WTC11 (cell line): ENCODE measurements at regions not wholly inside any gene's neighbourhood (a gene's known extent, or its start where the extent isn't known, plus 50 kb on each side); places are given as distances from the start of the nearest gene placed in this dataset.

ENCODE experiments used
- ATAC-seq: fragments of 200-7000 bp; cut with Tn5 transposase; 2 replicates; pipeline ENCODE4 v1.10.0; 2021; ENCODE audit warnings: mild to moderate bottlenecking, moderate library complexity
- CTCF ChIA-PET: fragments of 300-600 bp; sonication (Branson Sonifier 250); formaldehyde crosslinking; loops from one replicate; lab custom pipeline; 2021; ENCODE audit warnings: antibody characterized with exemption; lab: Charles Lee
- POLR2A ChIA-PET: fragments of 350-600 bp; sonication (Branson Sonifier 250); formaldehyde crosslinking; loops from one replicate; lab custom pipeline; 2021; ENCODE audit warnings: antibody characterized with exemption; lab: Charles Lee
- DNase-seq: peaks from one replicate; pipeline ENCODE4 v3.0.0; 2021; ENCODE audit warnings: low spot score
- H3K27ac Mint-ChIP-seq: 2 replicates; pipeline ENCODE4 v1.8.0; 2021; ENCODE audit warnings: mixed read lengths
- H3K27me3 Mint-ChIP-seq: 2 replicates; pipeline ENCODE4 v1.8.0; 2021; ENCODE audit warnings: low read depth, mild to moderate bottlenecking, moderate library complexity, mixed read lengths
- H3K36me3 Mint-ChIP-seq: 2 replicates; pipeline ENCODE4 v1.8.0; 2021; ENCODE audit warnings: mixed read lengths
- H3K4me1 Mint-ChIP-seq: 2 replicates; pipeline ENCODE4 v1.8.0; 2022; ENCODE audit warnings: mixed read lengths
- H3K4me3 Mint-ChIP-seq: 2 replicates; pipeline ENCODE4 v1.8.0; 2021; ENCODE audit warnings: mild to moderate bottlenecking, moderate library complexity, mixed read lengths
- H3K9me3 Mint-ChIP-seq: 2 replicates; pipeline ENCODE4 v1.8.0; 2021; ENCODE audit warnings: mixed read lengths
- ARID4B ChIP-seq: sonication (generic); formaldehyde crosslinking; IDR thresholded peaks from 2 replicates; pipeline ENCODE4 v1.8.0; 2023; ENCODE audit warnings: missing genetic modification reagents, mild to moderate bottlenecking, borderline replicate concordance
- CREM ChIP-seq: sonication (generic); formaldehyde crosslinking; IDR thresholded peaks from 2 replicates; pipeline ENCODE4 v1.8.1; 2022; ENCODE audit warnings: mild to moderate bottlenecking, missing genetic modification reagents, moderate library complexity
- E2F5 ChIP-seq: sonication (generic); formaldehyde crosslinking; IDR thresholded peaks from 2 replicates; pipeline ENCODE4 v1.8.1; 2022; ENCODE audit warnings: mild to moderate bottlenecking, moderate library complexity, missing genetic modification reagents
- NFATC4 ChIP-seq: fragments of 250-450 bp; sonication (Bioruptor Pico); IDR thresholded peaks from 2 replicates; pipeline ENCODE4 v1.9.0; 2021; ENCODE audit warnings: mild to moderate bottlenecking
- NFE2L1 ChIP-seq: sonication (generic); formaldehyde crosslinking; IDR thresholded peaks from 2 replicates; pipeline ENCODE4 v1.8.1; 2023; ENCODE audit warnings: missing genetic modification reagents
- NR1H2 ChIP-seq: sonication (generic); formaldehyde crosslinking; IDR thresholded peaks from 2 replicates; pipeline ENCODE4 v1.9.0; 2021; ENCODE audit warnings: mild to moderate bottlenecking, moderate library complexity, missing genetic modification reagents
- TCF7 ChIP-seq: sonication (generic); formaldehyde crosslinking; IDR thresholded peaks from 2 replicates; pipeline ENCODE4 v1.8.0; 2022; ENCODE audit warnings: mild to moderate bottlenecking, low read depth, missing genetic modification reagents, moderate library complexity
- TEAD4 ChIP-seq: sonication (generic); formaldehyde crosslinking; IDR thresholded peaks from 2 replicates; pipeline ENCODE4 v1.8.0; 2022; ENCODE audit warnings: mild to moderate bottlenecking, missing genetic modification reagents
- ZBTB21 ChIP-seq: sonication (generic); formaldehyde crosslinking; IDR thresholded peaks from 2 replicates; pipeline ENCODE4 v1.8.1; 2023; ENCODE audit warnings: mild to moderate bottlenecking, missing genetic modification reagents, borderline replicate concordance
- ZNF232 ChIP-seq: sonication (generic); formaldehyde crosslinking; IDR thresholded peaks from 2 replicates; pipeline ENCODE4 v1.8.0; 2022; ENCODE audit warnings: mild to moderate bottlenecking, missing genetic modification reagents
- ZNF396 ChIP-seq: fragments of 250-450 bp; sonication (Bioruptor Pico); IDR thresholded peaks from 2 replicates; pipeline ENCODE4 v1.8.0; 2021; ENCODE audit warnings: mild to moderate bottlenecking, moderate library complexity, borderline replicate concordance
- ZNF423 ChIP-seq: fragments of 250-450 bp; sonication (Bioruptor Pico); IDR thresholded peaks from 2 replicates; pipeline ENCODE4 v2.1.2; 2022; ENCODE audit warnings: mild to moderate bottlenecking, moderate library complexity
- TF ChIP-seq, protein P1 (sequence below): sonication (generic); formaldehyde crosslinking; IDR thresholded peaks from 2 replicates; pipeline ENCODE4 v1.8.0; 2022; ENCODE audit warnings: missing genetic modification reagents
- TF ChIP-seq, protein P2 (sequence below): sonication (generic); formaldehyde crosslinking; IDR thresholded peaks from 2 replicates; pipeline ENCODE4 v1.8.0; 2023; ENCODE audit warnings: mild to moderate bottlenecking, missing genetic modification reagents
- TF ChIP-seq, protein P3 (sequence below): fragments of 250-450 bp; sonication (Bioruptor Pico); IDR thresholded peaks from 2 replicates; pipeline ENCODE4 v1.9.0; 2021; ENCODE audit warnings: mild to moderate bottlenecking
- TF ChIP-seq, protein P4 (sequence below): sonication (generic); formaldehyde crosslinking; IDR thresholded peaks from 2 replicates; pipeline ENCODE4 v1.8.1; 2022; ENCODE audit warnings: low read depth, missing genetic modification reagents, borderline replicate concordance

DNA sequence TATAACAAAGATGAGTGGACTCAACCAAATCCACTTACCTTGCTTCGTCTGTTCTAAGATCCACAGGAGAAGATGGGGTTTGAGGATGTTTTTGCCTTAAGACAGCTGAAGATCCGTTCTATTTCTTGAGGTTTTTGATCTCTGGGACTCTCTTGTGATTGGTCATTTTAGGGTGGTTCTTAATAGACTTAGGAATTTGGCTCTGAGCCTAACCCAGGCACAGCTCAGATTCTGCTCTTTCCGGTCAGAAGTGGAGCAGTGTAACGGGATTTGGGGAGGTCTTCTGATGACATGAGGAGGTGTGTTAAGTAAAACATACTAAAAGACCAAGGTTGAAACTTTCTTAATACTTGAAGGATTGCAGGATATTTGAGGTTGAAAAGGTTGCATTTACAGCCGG is 166.9 kb downstream of the DMRT2 start:
- no peak for TF ChIP-seq NFATC4
- TF ChIP-seq, protein P1, sequence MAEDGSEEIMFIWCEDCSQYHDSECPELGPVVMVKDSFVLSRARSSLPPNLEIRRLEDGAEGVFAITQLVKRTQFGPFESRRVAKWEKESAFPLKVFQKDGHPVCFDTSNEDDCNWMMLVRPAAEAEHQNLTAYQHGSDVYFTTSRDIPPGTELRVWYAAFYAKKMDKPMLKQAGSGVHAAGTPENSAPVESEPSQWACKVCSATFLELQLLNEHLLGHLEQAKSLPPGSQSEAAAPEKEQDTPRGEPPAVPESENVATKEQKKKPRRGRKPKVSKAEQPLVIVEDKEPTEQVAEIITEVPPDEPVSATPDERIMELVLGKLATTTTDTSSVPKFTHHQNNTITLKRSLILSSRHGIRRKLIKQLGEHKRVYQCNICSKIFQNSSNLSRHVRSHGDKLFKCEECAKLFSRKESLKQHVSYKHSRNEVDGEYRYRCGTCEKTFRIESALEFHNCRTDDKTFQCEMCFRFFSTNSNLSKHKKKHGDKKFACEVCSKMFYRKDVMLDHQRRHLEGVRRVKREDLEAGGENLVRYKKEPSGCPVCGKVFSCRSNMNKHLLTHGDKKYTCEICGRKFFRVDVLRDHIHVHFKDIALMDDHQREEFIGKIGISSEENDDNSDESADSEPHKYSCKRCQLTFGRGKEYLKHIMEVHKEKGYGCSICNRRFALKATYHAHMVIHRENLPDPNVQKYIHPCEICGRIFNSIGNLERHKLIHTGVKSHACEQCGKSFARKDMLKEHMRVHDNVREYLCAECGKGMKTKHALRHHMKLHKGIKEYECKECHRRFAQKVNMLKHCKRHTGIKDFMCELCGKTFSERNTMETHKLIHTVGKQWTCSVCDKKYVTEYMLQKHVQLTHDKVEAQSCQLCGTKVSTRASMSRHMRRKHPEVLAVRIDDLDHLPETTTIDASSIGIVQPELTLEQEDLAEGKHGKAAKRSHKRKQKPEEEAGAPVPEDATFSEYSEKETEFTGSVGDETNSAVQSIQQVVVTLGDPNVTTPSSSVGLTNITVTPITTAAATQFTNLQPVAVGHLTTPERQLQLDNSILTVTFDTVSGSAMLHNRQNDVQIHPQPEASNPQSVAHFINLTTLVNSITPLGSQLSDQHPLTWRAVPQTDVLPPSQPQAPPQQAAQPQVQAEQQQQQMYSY (CRISPR knock-in tag), result no peak
- no peak for TF ChIP-seq NFE2L1
- TF ChIP-seq NR1H2 (CRISPR knock-in tag), result no peak
- TF ChIP-seq TCF7, result no peak
- TF ChIP-seq TEAD4 (CRISPR knock-in tag), result no peak
- no peak for TF ChIP-seq E2F5 (CRISPR knock-in tag)
- TF ChIP-seq ZBTB21 (CRISPR knock-in tag), result no peak
- no peak for TF ChIP-seq ARID4B
- TF ChIP-seq ZNF396, result no peak
- ChIA-PET CTCF (no interaction called here), POLR2A (no interaction called here)
- H3K4me3 Mint-ChIP-seq, result no peak overlapping the region
- no peaks in the 10 kb centered on the region for H3K27me3 Mint-ChIP-seq
- H3K9me3 Mint-ChIP-seq, result no peaks in the 10 kb centered on the region
- peaks cover 7% of the 10 kb centered on the region for H3K4me1 Mint-ChIP-seq
- DNase-seq, result no peak
- no peaks in the 10 kb centered on the region for H3K36me3 Mint-ChIP-seq
- no peak overlapping the region for H3K27ac Mint-ChIP-seq
- no peak for ATAC-seq

DNA sequence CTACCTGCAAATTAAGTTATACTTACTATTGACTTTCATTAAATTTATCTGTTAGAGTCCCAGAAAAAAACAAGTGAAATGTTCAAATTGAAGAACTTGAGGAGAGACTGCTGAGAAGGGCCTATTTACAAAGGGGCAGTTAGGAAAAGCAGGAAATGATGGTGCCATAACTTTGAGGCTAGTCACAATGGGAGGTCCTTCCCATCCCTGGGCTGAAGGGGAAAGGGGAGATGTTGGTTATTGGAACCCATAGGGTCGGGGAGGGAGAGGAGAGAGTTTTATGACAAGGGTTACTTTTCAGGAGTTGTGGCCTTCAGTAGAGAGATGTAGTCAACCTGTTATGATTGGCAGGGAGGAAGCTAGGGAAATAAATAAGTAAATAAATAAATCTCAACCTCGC is 169.1 kb downstream of the DMRT2 start:
- ChIA-PET CTCF (no interaction called here), POLR2A (no interaction called here)
- TF ChIP-seq ZNF232 (CRISPR knock-in tag), result no peak
- ATAC-seq, result no peak
- Mint-ChIP-seq H3K4me1 (peaks cover 14% of the 10 kb centered on the region), H3K4me3 (no peak overlapping the region), H3K9me3 (0 out of 2 replicates have a peak, but pooled peaks cover 7% of the 10 kb centered on the region), H3K36me3 (no peaks in the 10 kb centered on the region), H3K27me3 (no peaks in the 10 kb centered on the region; the same call in 1 of the 2 replicates), H3K27ac (no peak overlapping the region)
- DNase-seq, result no peak

- Mint-ChIP-seq H3K9me3 (0 out of 2 replicates have a peak, but pooled peaks cover 7% of the 10 kb centered on the region), H3K4me1 (peaks cover 14% of the 10 kb centered on the region), H3K27ac (no peak overlapping the region), H3K27me3 (no peaks in the 10 kb centered on the region; the same call in 1 of the 2 replicates), H3K36me3 (no peaks in the 10 kb centered on the region), H3K4me3 (no peak overlapping the region)
- POLR2A ChIA-PET, result no interaction called here
- TF ChIP-seq, protein P2, sequence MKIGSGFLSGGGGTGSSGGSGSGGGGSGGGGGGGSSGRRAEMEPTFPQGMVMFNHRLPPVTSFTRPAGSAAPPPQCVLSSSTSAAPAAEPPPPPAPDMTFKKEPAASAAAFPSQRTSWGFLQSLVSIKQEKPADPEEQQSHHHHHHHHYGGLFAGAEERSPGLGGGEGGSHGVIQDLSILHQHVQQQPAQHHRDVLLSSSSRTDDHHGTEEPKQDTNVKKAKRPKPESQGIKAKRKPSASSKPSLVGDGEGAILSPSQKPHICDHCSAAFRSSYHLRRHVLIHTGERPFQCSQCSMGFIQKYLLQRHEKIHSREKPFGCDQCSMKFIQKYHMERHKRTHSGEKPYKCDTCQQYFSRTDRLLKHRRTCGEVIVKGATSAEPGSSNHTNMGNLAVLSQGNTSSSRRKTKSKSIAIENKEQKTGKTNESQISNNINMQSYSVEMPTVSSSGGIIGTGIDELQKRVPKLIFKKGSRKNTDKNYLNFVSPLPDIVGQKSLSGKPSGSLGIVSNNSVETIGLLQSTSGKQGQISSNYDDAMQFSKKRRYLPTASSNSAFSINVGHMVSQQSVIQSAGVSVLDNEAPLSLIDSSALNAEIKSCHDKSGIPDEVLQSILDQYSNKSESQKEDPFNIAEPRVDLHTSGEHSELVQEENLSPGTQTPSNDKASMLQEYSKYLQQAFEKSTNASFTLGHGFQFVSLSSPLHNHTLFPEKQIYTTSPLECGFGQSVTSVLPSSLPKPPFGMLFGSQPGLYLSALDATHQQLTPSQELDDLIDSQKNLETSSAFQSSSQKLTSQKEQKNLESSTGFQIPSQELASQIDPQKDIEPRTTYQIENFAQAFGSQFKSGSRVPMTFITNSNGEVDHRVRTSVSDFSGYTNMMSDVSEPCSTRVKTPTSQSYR (CRISPR knock-in tag), result no peak
- TF ChIP-seq, protein P3, sequence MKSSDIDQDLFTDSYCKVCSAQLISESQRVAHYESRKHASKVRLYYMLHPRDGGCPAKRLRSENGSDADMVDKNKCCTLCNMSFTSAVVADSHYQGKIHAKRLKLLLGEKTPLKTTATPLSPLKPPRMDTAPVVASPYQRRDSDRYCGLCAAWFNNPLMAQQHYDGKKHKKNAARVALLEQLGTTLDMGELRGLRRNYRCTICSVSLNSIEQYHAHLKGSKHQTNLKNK (CRISPR knock-in tag), result no peak
- no peak for TF ChIP-seq CREM (CRISPR knock-in tag)
- TF ChIP-seq ZNF423 (CRISPR knock-in tag), result no peak
- TF ChIP-seq, protein P4, sequence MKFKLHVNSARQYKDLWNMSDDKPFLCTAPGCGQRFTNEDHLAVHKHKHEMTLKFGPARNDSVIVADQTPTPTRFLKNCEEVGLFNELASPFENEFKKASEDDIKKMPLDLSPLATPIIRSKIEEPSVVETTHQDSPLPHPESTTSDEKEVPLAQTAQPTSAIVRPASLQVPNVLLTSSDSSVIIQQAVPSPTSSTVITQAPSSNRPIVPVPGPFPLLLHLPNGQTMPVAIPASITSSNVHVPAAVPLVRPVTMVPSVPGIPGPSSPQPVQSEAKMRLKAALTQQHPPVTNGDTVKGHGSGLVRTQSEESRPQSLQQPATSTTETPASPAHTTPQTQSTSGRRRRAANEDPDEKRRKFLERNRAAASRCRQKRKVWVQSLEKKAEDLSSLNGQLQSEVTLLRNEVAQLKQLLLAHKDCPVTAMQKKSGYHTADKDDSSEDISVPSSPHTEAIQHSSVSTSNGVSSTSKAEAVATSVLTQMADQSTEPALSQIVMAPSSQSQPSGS, result no peak
- ATAC-seq, result no peak
- CTCF ChIA-PET, result no interaction called here
- no peak for DNase-seq
Measured at GRCh38 chr9:1221298-1221697, 171.1 kb downstream of the DMRT2 start.
